ENCODE measurements at regions not wholly inside any gene's neighbourhood (a gene's known extent, or its start where the extent isn't known, plus 50 kb on each side); places are given as distances from the start of the nearest gene placed in this dataset.

- DNase-seq, result no peak
Observed at GRCh38 chr14:61953602-61954001, 191.4 kb downstream of the SNAPC1 start.

GRCh38 chr14:61954306-61954705 is 192.1 kb downstream of the SNAPC1 start:
- DNase-seq, result no peak

GRCh38 chr14:61956517-61956916 is 194.3 kb downstream of the SNAPC1 start:
- DNase-seq, result no peak

- no peak for DNase-seq
Observed at GRCh38 chr14:61959348-61959747, 197.1 kb downstream of the SNAPC1 start.

- DNase-seq, result no peak
Observed at GRCh38 chr14:61961369-61961768, 199.1 kb downstream of the SNAPC1 start.

- no peak for DNase-seq
Observed at GRCh38 chr14:61963926-61964325, 201.7 kb downstream of the SNAPC1 start.

GRCh38 chr14:61965030-61965745 is 203.0 kb downstream of the SNAPC1 start:
- DNase-seq, result no peak

- DNase-seq, result no peak
Observed at GRCh38 chr14:61968207-61968606, 206.0 kb downstream of the SNAPC1 start.

GRCh38 chr14:61972711-61973110 is 210.5 kb downstream of the SNAPC1 start:
- no peak for DNase-seq

GRCh38 chr14:61973981-61974380 is 211.8 kb downstream of the SNAPC1 start:
- no peak for DNase-seq

- no peak for DNase-seq
Observed at GRCh38 chr14:61977217-61977616, 215.0 kb downstream of the SNAPC1 start.

GRCh38 chr14:61988240-61988639 is 226.0 kb downstream of the SNAPC1 start:
- no peak for DNase-seq

- no peak for DNase-seq
Observed at GRCh38 chr14:61992139-61992538, 229.9 kb downstream of the SNAPC1 start.

- no peak for DNase-seq
Observed at GRCh38 chr14:61992926-61993325, 230.7 kb downstream of the SNAPC1 start.

GRCh38 chr14:61994589-61994988 is 232.4 kb downstream of the SNAPC1 start:
- DNase-seq, result no peak

GRCh38 chr14:61996753-61997152 is 234.5 kb downstream of the SNAPC1 start:
- no peak for DNase-seq

- DNase-seq, result no peak
Observed at GRCh38 chr14:61997161-61997560, 234.9 kb downstream of the SNAPC1 start.

GRCh38 chr14:62001963-62002362 is 239.7 kb downstream of the SNAPC1 start:
- no peak for DNase-seq

- DNase-seq, result no peak
Observed at GRCh38 chr14:62002642-62003041, 240.4 kb downstream of the SNAPC1 start.

- DNase-seq, result no peak
Observed at GRCh38 chr14:62003701-62004100, 241.5 kb downstream of the SNAPC1 start.

- DNase-seq, result no peak
Observed at GRCh38 chr14:62006116-62006731, 244.0 kb downstream of the SNAPC1 start.

- DNase-seq, result no peak
Observed at GRCh38 chr14:62015243-62015642, 253.0 kb downstream of the SNAPC1 start.

GRCh38 chr14:62015945-62016344 is 253.7 kb downstream of the SNAPC1 start:
- no peak for DNase-seq

- DNase-seq, result no peak
Observed at GRCh38 chr14:62017651-62018230, 255.5 kb downstream of the SNAPC1 start.
